PC-3 (cell line): ENCODE measurements at regions not wholly inside any gene's neighbourhood (a gene's known extent, or its start where the extent isn't known, plus 50 kb on each side); places are given as distances from the start of the nearest gene placed in this dataset.

Source experiments
- ATAC-seq: fragments of 200-7000 bp; cut with Tn5 transposase; 2 replicates; pipeline ENCODE4 v1.9.1; 2020; ENCODE audit warnings: mild to moderate bottlenecking, moderate library complexity
- BruUV-seq: library from RNA; stranded (reverse); fragments of 400-500 nt; replicated peaks from 2 replicates; lab custom pipeline; 2021; lab: Mats Ljungman, UMichigan
- CTCF ChIA-PET: fragments of 300-600 bp; sonication (Branson Sonifier 250); formaldehyde crosslinking; loops from one replicate; lab custom pipeline; 2022; ENCODE audit warnings: antibody characterized with exemption; lab: Charles Lee
- POLR2A ChIA-PET: fragments of 300-600 bp; sonication (Branson Sonifier 250); formaldehyde crosslinking; loops from one replicate; lab custom pipeline; 2022; ENCODE audit warnings: antibody characterized with exemption; ENCODE audit not compliant: unreplicated experiment; lab: Charles Lee
- DNase-seq: peaks from one replicate; pipeline ENCODE4 v3.0.0-alpha.2; 2015
- H2AFZ ChIP-seq: fragments of 300-600 bp; sonication (generic); 2 replicates; pipeline ENCODE4 v1.6.0; 2016; ENCODE audit warnings: antibody characterized with exemption, low read length
- H3F3A ChIP-seq: fragments of 300-600 bp; sonication (generic); one replicate; pipeline ENCODE4 v1.6.0; 2017; ENCODE audit warnings: antibody characterized with exemption, low read length, control low read depth, mild to moderate bottlenecking; ENCODE audit not compliant: unreplicated experiment
- H3K27ac ChIP-seq: fragments of 300-600 bp; sonication (generic); 2 replicates; pipeline ENCODE4 v1.5.1; 2016; ENCODE audit warnings: mild to moderate bottlenecking, low read length
- H3K27me3 ChIP-seq: fragments of 300-600 bp; sonication (generic); 2 replicates; pipeline ENCODE4 v1.6.1; 2016; ENCODE audit warnings: low read length, mixed read lengths
- H3K36me3 ChIP-seq: fragments of 300-600 bp; sonication (generic); 2 replicates; pipeline ENCODE4 v1.6.1; 2016; ENCODE audit warnings: low read depth, mixed run types, low read length, mixed read lengths
- H3K4me1 ChIP-seq: fragments of 300-600 bp; sonication (generic); 2 replicates; pipeline ENCODE4 v1.5.1; 2016; ENCODE audit warnings: low read length; ENCODE audit not compliant: insufficient read depth
- H3K4me2 ChIP-seq: fragments of 300-600 bp; sonication (generic); 2 replicates; pipeline ENCODE4 v1.6.0; 2016; ENCODE audit warnings: low read length
- H3K4me3 ChIP-seq: fragments of 300-600 bp; sonication (generic); 2 replicates; pipeline ENCODE4 v1.5.1; 2016; ENCODE audit warnings: mild to moderate bottlenecking, low read length, mixed read lengths
- H3K79me2 ChIP-seq: fragments of 300-600 bp; sonication (generic); 2 replicates; pipeline ENCODE4 v1.6.1; 2017; ENCODE audit warnings: low read length, mixed read lengths
- H3K9ac ChIP-seq: fragments of 300-600 bp; sonication (generic); 2 replicates; pipeline ENCODE4 v1.6.0; 2016; ENCODE audit warnings: mild to moderate bottlenecking, low read length
- H3K9me2 ChIP-seq: fragments of 300-600 bp; sonication (generic); replicated peaks from 2 replicates; pipeline ENCODE4 v1.6.1; 2016; ENCODE audit warnings: mixed run types, low read length, mixed read lengths
- H3K9me3 ChIP-seq: fragments of 300-600 bp; sonication (generic); 2 replicates; pipeline ENCODE4 v1.6.1; 2016; ENCODE audit warnings: low read length, mixed read lengths
- H4K20me1 ChIP-seq: fragments of 300-600 bp; sonication (generic); 2 replicates; pipeline ENCODE4 v1.6.1; 2016; ENCODE audit warnings: low read length, mixed read lengths
- CTCF ChIP-seq: fragments of 300-600 bp; sonication (generic); conservative IDR thresholded peaks from 2 replicates; pipeline ENCODE4 v1.5.1; 2017; ENCODE audit warnings: antibody characterized with exemption, low read depth, mild to moderate bottlenecking, low read length
- EZH2 ChIP-seq: fragments of 300-600 bp; sonication (generic); IDR thresholded peaks from one replicate; pipeline ENCODE4 v1.6.1; 2017; ENCODE audit warnings: antibody characterized with exemption, mild to moderate bottlenecking, low read length; ENCODE audit not compliant: unreplicated experiment
- EZH2phosphoT487 ChIP-seq: fragments of 300-600 bp; sonication (generic); IDR thresholded peaks from 2 replicates; pipeline ENCODE4 v1.6.1; 2018; ENCODE audit warnings: mild to moderate bottlenecking, antibody characterized with exemption, low read length, borderline replicate concordance
- intact Hi-C: fragments of 100-400 bp; cut with micrococcal nuclease; formaldehyde crosslinking; loops from 2 replicates; pipeline ENCODE4 v1.9.0; 2023

GRCh38 chr2:16161768-16162490 is 221.6 kb downstream of the MYCN start:
- H3K4me3 ChIP-seq: no peak overlapping the region
- H3K9me3 ChIP-seq: no peaks in the 10 kb centered on the region
- no peaks in the 10 kb centered on the region for H3K4me1 ChIP-seq
- BruUV-seq: no TSS peak
- ATAC-seq (no peak), DNase-seq (no peak)
- intact Hi-C loops: no loop called here
- no peak overlapping the region for H3K27ac ChIP-seq
- CTCF ChIA-PET: no interaction called here
- no peaks in the 10 kb centered on the region for H3K27me3 ChIP-seq
- no peaks in the 10 kb centered on the region for H3K79me2 ChIP-seq
- no peaks in the 10 kb centered on the region for H4K20me1 ChIP-seq
- H3F3A ChIP-seq: no peaks in the 10 kb centered on the region
- no peaks in the 10 kb centered on the region for H3K36me3 ChIP-seq
- no peaks in the 10 kb centered on the region for H3K9me2 ChIP-seq
- no peak overlapping the region for H3K4me2 ChIP-seq
- no peak overlapping the region for H3K9ac ChIP-seq
- no peak overlapping the region for H2AFZ ChIP-seq
- POLR2A ChIA-PET: no interaction called here
- TF ChIP-seq EZH2phosphoT487 (no peak), CTCF (no peak), EZH2 (no peak)

GRCh38 chr2:16161085-16161565 is 220.8 kb downstream of the MYCN start:
- H3K9ac ChIP-seq: no peak overlapping the region
- no peak for TF ChIP-seq CTCF
- no peak for TF ChIP-seq EZH2
- POLR2A ChIA-PET: no interaction called here
- intact Hi-C loops: no loop called here
- H4K20me1 ChIP-seq: no peaks in the 10 kb centered on the region
- H3K36me3 ChIP-seq: no peaks in the 10 kb centered on the region
- H3F3A ChIP-seq: no peaks in the 10 kb centered on the region
- DNase-seq (no peak), ATAC-seq (no peak)
- CTCF ChIA-PET: no interaction called here
- no TSS peak for BruUV-seq
- H3K27ac ChIP-seq: no peak overlapping the region
- H3K4me3 ChIP-seq: no peak overlapping the region
- H3K9me3 ChIP-seq: no peaks in the 10 kb centered on the region
- no peaks in the 10 kb centered on the region for H3K9me2 ChIP-seq
- H3K27me3 ChIP-seq: no peaks in the 10 kb centered on the region
- no peak overlapping the region for H2AFZ ChIP-seq
- no peak overlapping the region for H3K4me2 ChIP-seq
- no peaks in the 10 kb centered on the region for H3K4me1 ChIP-seq
- H3K79me2 ChIP-seq: no peaks in the 10 kb centered on the region

GRCh38 chr2:16160281-16161084 is 220.1 kb downstream of the MYCN start:
- H3K27ac ChIP-seq: no peak overlapping the region
- no peaks in the 10 kb centered on the region for H4K20me1 ChIP-seq
- ATAC-seq (no peak), DNase-seq (no peak)
- no peaks in the 10 kb centered on the region for H3K36me3 ChIP-seq
- no peaks in the 10 kb centered on the region for H3F3A ChIP-seq
- H3K79me2 ChIP-seq: no peaks in the 10 kb centered on the region
- H3K4me3 ChIP-seq: no peak overlapping the region
- BruUV-seq: no TSS peak
- intact Hi-C loops: no loop called here
- no peaks in the 10 kb centered on the region for H3K27me3 ChIP-seq
- no peak overlapping the region for H2AFZ ChIP-seq
- H3K4me1 ChIP-seq: no peaks in the 10 kb centered on the region
- H3K9ac ChIP-seq: no peak overlapping the region
- no peaks in the 10 kb centered on the region for H3K9me2 ChIP-seq
- TF ChIP-seq CTCF: no peak
- TF ChIP-seq EZH2phosphoT487: no peak
- no peak for TF ChIP-seq EZH2
- 0 out of 2 replicates have a peak, but pooled peaks cover 3% of the 10 kb centered on the region for H3K9me3 ChIP-seq
- ChIA-PET CTCF (no interaction called here), POLR2A (no interaction called here)
- no peak overlapping the region for H3K4me2 ChIP-seq
